Keratinocyte (primary cell): ENCODE measurements at regions not wholly inside any gene's neighbourhood (a gene's known extent, or its start where the extent isn't known, plus 50 kb on each side); places are given as distances from the start of the nearest gene placed in this dataset.

Experiments
- DNase-seq: peaks from one replicate; pipeline ENCODE4 v3.0.0-alpha.2; 2011; ENCODE audit warnings: low read depth, missing footprints, low spot score
- FAIRE-seq: peaks from 2 replicates; lab custom pipeline; 2011; peaks lifted over from hg19 to GRCh38; lab: Jason Lieb, UNC
- H2AFZ ChIP-seq: 2 replicates; pipeline ENCODE4 v1.6.0; 2012; ENCODE audit warnings: low read length, control low read depth, inconsistent platforms; ENCODE audit not compliant: control insufficient read depth
- H3K27ac ChIP-seq: 2 replicates; pipeline ENCODE4 v1.5.1; 2011; ENCODE audit warnings: low read length; ENCODE audit not compliant: control insufficient read depth, insufficient read depth
- H3K27me3 ChIP-seq: 3 replicates; pipeline ENCODE4 v1.6.0; 2011; ENCODE audit warnings: low read length; ENCODE audit not compliant: control insufficient read depth, insufficient read depth; ENCODE audit errors: extremely low read depth
- H3K36me3 ChIP-seq, 2 experiments: 2 replicates in 1 of 2; 3 replicates in 1 of 2; pipeline ENCODE4 v1.5.1; 2011; ENCODE audit warnings: low read length in 2 of 2, mild to moderate bottlenecking in 1 of 2; ENCODE audit not compliant: control insufficient read depth in 2 of 2, insufficient read depth in 2 of 2; ENCODE audit errors: extremely low read depth in 1 of 2
- H3K4me1 ChIP-seq: 3 replicates; pipeline ENCODE4 v1.5.1; 2011; ENCODE audit warnings: low read length; ENCODE audit not compliant: control insufficient read depth, insufficient read depth; ENCODE audit errors: extremely low read depth
- H3K4me2 ChIP-seq: 3 replicates; pipeline ENCODE4 v1.6.0; 2011; ENCODE audit warnings: low read depth, low read length; ENCODE audit not compliant: control insufficient read depth, insufficient read depth; ENCODE audit errors: extremely low read depth
- H3K4me3 ChIP-seq, 3 experiments: fragments of 200-600 bp in 1 of 3; sonication (generic) in 1 of 3; 2 replicates in 2 of 3; 3 replicates in 1 of 3; pipeline ENCODE4 v1.5.1; 2011 to 2016; ENCODE audit warnings: low read length in 3 of 3, mild to moderate bottlenecking in 3 of 3, control low read depth in 2 of 3, inconsistent platforms in 1 of 3, low read depth in 1 of 3, mixed read lengths in 1 of 3, mixed run types in 1 of 3, moderate library complexity in 1 of 3; ENCODE audit not compliant: control insufficient read depth in 2 of 3, insufficient read depth in 2 of 3; ENCODE audit errors: extremely low read depth in 1 of 3
- H3K79me2 ChIP-seq: 2 replicates; pipeline ENCODE4 v1.6.0; 2012; ENCODE audit warnings: low read length; ENCODE audit not compliant: control insufficient read depth, insufficient read depth
- H3K9ac ChIP-seq: 3 replicates; pipeline ENCODE4 v1.6.0; 2011; ENCODE audit warnings: low read length; ENCODE audit not compliant: control insufficient read depth, insufficient read depth; ENCODE audit errors: extremely low read depth
- H3K9me1 ChIP-seq: 3 replicates; pipeline ENCODE4 v1.6.0; 2011; ENCODE audit warnings: low read length; ENCODE audit not compliant: control insufficient read depth, insufficient read depth; ENCODE audit errors: extremely low read depth
- H3K9me3 ChIP-seq: 2 replicates; pipeline ENCODE4 v1.5.1; 2012; ENCODE audit warnings: low read depth, low read length; ENCODE audit not compliant: control insufficient read depth
- H4K20me1 ChIP-seq: 3 replicates; pipeline ENCODE4 v1.6.0; 2011; ENCODE audit warnings: low read length; ENCODE audit not compliant: control insufficient read depth, insufficient read depth; ENCODE audit errors: extremely low read depth
- EZH2 ChIP-seq: IDR thresholded peaks from one replicate; pipeline ENCODE4 v1.6.1; 2012; ENCODE audit warnings: inconsistent platforms, mild to moderate bottlenecking, low read length, moderate library complexity
- dilution Hi-C: fragments of 300-500 bp; cut with MboI; formaldehyde crosslinking; loops from one replicate; pipeline ENCODE4 v1.7.0; 2020; ENCODE audit warnings: low sequenced_read_pairs; ENCODE audit not compliant: extremely low pct_ligation_motif_present
- TF ChIP-seq, protein P1 (sequence below), 3 experiments: IDR thresholded peaks in 1 of 3; conservative IDR thresholded peaks in 1 of 3; optimal IDR thresholded peaks in 1 of 3; 2 replicates in 2 of 3; 3 replicates in 1 of 3; pipeline versions ENCODE3 to v1.5.1; 2011; ENCODE audit warnings: low read length in 3 of 3, mild to moderate bottlenecking in 3 of 3, moderate library complexity in 2 of 3, control low read depth in 1 of 3, inconsistent platforms in 1 of 3; ENCODE audit not compliant: insufficient read depth in 2 of 3; ENCODE audit errors: extremely low read depth in 1 of 3

DNA sequence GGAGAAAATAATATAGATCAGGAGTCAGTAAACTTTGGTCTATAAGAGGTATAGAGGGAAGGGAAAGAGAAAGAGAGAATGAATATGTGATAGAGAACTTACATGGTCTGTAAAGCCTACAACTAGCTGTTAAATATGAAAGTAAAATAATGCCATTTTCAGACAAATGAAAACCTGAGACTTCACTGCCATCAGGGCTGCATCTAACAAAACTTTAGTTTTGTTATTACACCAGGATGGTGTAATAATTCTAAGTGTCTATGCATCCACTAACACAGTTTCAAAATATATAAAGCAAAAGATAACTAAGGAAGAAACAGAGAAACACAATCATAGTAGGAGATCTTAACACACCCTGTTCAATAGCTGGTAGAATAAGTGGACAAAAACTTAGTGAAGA is 217.7 kb downstream of the KLF13 start:
- Histone ChIP-seq H3K4me3 (no peak overlapping the region), H4K20me1 (no peaks in the 10 kb centered on the region), H3K27ac (no peak overlapping the region), H3K9me1 (no peaks in the 10 kb centered on the region), H3K79me2 (no peaks in the 10 kb centered on the region), H3K4me2 (no peak overlapping the region), H3K9me3 (no peaks in the 10 kb centered on the region), H2AFZ (no peak overlapping the region), H3K4me1 (no peaks in the 10 kb centered on the region), H3K36me3 (no peaks in the 10 kb centered on the region), H3K27me3 (no peaks in the 10 kb centered on the region), H3K9ac (no peak overlapping the region)
- TF ChIP-seq, protein P1, sequence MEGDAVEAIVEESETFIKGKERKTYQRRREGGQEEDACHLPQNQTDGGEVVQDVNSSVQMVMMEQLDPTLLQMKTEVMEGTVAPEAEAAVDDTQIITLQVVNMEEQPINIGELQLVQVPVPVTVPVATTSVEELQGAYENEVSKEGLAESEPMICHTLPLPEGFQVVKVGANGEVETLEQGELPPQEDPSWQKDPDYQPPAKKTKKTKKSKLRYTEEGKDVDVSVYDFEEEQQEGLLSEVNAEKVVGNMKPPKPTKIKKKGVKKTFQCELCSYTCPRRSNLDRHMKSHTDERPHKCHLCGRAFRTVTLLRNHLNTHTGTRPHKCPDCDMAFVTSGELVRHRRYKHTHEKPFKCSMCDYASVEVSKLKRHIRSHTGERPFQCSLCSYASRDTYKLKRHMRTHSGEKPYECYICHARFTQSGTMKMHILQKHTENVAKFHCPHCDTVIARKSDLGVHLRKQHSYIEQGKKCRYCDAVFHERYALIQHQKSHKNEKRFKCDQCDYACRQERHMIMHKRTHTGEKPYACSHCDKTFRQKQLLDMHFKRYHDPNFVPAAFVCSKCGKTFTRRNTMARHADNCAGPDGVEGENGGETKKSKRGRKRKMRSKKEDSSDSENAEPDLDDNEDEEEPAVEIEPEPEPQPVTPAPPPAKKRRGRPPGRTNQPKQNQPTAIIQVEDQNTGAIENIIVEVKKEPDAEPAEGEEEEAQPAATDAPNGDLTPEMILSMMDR (optimal IDR thresholded peaks at IDR 0.05 in 1 of 3, IDR thresholded peaks at IDR 0.05 in 1 of 3, conservative IDR thresholded peaks at IDR 0.05 in 1 of 3; ENCODE audit: extremely low read depth in 1 of 3, insufficient read depth in 2 of 3, low read length in 3 of 3), result no peak
- TF ChIP-seq EZH2, result no peak
- FAIRE-seq, result no peak
- DNase-seq, result no peak
- dilution Hi-C loops, result no loop called here

DNA sequence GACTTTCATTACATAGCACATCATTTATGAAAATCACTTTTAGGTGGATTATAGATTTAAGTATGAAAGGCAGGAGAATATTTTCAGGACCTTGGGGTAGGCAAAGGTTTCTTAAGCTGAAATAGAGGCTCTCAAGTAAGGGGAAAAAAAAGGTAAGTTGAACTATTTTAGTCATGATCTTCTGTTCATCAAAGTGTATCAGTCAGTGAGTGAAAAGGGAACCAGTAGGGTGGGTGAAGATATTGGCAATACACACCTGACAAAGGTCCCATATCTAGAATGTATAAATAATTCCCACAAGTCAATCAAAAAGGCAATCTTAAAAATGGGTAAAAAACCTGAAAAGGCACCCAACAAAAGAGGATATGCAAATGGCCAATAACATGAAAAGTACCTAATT is 218.6 kb downstream of the KLF13 start:
- H3K9ac ChIP-seq, result no peak overlapping the region
- dilution Hi-C loops, result no loop called here
- H3K9me1 ChIP-seq, result no peaks in the 10 kb centered on the region
- H3K36me3 ChIP-seq, result no peaks in the 10 kb centered on the region
- DNase-seq, result no peak
- H2AFZ ChIP-seq, result no peak overlapping the region
- no peak overlapping the region for H3K4me3 ChIP-seq
- FAIRE-seq, result no peak
- peaks cover 2% of the 10 kb centered on the region for H3K27me3 ChIP-seq
- no peaks in the 10 kb centered on the region for H3K9me3 ChIP-seq
- H4K20me1 ChIP-seq, result no peaks in the 10 kb centered on the region
- H3K79me2 ChIP-seq, result no peaks in the 10 kb centered on the region
- TF ChIP-seq EZH2, result no peak
- TF ChIP-seq, protein P1 (optimal IDR thresholded peaks at IDR 0.05 in 1 of 3, IDR thresholded peaks at IDR 0.05 in 1 of 3, conservative IDR thresholded peaks at IDR 0.05 in 1 of 3; ENCODE audit: extremely low read depth in 1 of 3, insufficient read depth in 2 of 3, low read length in 3 of 3), result no peak
- H3K4me2 ChIP-seq, result no peak overlapping the region
- no peak overlapping the region for H3K27ac ChIP-seq
- no peaks in the 10 kb centered on the region for H3K4me1 ChIP-seq
